NCI-H1417 treated with DMSO at 0.1 percent for 48 hours (cell line): ENCODE measurements at regions not wholly inside any gene's neighbourhood (a gene's known extent, or its start where the extent isn't known, plus 50 kb on each side); places are given as distances from the start of the nearest gene placed in this dataset.

Experiments
- DNase-seq: peaks from one replicate; lab custom pipeline; 2025; lab: John Stamatoyannopoulos, UW

DNA sequence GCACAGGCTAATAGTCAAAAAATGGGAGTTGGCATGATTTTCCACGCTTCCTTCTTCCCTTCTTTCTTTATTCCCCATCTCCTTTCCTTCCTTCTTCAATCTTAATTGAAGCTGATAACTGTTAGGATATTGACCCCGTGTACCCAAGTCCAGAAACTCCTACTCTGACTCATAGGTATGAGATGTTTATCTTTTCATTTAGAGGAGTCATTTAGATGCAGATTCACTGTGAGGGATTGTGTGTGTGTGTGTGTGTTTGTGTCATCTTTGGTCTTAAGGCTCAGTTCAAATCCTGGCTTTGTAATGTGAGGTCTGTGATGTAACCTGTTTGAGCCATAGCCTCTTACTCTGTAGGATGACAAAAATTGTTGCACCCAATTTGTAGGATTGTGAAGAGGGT lies 332.0 kb upstream of the MAF start:
- no peak for DNase-seq

DNA sequence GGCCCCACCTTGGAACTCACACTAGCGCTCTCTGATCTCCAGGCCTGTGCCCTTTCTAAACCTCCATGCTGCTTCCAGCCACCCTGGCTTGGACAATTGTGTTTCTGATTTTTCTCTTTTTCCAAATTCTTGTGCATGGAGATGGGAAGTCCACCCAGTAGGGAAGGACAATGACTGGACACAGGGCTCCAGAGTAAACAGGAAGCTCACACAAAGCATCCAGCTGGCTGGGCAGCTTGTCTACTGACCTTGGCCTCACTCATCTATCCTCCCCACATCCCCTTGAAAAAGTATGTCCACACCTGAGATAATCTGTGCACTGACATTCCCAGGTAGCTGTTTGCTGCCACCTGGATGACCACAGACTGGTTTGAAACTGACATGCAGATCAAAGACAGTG lies 331.2 kb upstream of the MAF start:
- no peak for DNase-seq

DNA sequence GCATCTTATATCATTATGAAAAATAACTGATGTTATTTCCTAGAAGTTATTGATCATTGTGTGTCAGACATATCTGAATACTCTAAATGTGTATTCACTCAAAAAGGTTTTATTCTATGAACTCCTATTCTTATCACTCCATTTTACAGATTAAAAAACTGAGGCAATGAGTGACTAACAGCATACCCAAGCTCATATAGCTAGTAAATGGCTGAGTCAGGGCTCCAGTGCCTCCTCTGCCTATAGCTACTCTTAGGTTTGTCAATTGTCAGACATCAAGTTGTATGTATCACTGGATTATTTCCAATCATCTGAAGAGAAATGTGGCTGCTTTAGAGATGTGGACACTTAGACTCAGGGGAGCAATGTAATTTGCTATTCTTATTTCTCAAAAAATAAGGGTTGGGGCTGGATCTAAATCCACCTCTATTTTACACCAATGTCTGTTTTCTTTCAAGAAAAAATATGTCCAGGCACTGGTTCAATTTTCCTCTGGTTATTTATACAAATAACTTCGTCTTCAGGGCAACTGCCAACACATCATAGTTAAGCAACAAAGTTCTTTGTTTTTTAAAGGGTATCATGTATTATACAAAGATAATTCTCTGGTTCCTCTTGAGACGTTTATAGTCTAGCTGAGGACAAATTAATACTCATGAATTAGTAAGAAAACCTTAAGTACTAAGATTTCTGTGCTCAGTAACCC lies 328.9 kb upstream of the MAF start:
- no peak for DNase-seq

DNA sequence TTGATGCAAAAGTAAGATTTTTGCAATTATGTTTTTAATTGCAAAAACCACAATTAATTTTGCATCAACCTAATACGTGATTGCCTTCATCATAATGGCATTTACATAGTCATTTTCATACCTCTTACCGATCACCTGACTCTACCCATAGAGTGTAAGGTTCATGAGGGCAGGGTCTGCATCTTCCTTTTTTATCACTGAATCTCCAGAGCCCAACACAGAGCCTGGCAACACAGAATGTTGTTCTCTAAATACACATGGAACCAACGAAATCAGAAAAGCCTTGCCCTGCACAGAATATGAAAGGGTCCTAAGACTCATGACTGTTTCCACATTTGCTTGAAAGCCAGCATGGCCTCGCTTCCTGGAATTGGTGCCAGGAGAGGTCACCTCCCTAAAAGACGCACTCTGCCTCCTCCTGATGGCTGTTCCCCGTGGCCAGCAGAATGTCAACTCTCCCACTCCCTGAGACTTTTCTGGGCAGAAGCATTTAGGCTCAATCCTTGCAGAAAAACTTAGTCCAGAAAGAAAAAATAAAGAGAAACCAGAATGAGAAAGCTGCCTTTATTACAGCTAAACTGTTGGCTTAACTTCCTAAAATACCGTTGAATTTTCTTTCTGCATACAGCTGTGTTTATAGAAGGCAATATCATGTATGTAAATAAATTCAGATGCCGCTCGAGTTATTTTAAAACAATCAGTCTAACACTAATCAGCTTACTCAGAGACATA lies 327.8 kb upstream of the MAF start:
- DNase-seq: no peak

DNA sequence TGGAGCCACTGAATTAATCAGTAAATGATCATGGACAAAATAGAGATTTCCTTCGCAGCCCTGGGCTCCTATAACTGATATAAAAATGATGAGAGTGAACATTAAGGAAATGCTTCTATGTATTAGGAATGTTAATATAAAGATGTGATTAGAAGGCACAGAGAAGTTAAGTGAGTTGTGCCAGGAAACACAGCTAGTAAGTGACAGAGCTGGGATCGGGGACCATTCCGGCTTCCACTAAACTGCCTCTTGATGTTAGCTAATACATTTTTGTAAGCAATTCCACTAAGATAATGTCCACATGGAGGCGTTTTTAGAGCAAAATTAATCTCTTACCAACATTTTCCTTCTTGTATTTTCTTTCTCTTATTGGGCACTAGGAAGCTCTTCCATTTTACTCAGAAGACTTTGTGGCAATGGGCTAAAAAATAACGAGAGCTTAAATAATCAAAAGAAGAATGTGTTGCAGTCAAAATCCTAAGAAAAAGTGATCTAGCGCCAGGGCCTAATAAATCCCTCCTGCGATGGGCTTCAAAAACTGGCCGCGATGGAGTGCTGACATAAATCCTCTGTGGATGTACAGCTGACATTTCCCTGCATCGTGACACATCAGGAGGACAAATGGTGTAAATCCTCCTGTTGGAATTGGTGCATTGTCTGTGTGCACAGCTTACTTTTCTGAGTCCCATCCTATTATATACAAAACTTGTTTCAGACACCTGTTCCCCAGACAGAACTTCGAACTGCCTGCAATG lies 326.1 kb upstream of the MAF start:
- no peak for DNase-seq

DNA sequence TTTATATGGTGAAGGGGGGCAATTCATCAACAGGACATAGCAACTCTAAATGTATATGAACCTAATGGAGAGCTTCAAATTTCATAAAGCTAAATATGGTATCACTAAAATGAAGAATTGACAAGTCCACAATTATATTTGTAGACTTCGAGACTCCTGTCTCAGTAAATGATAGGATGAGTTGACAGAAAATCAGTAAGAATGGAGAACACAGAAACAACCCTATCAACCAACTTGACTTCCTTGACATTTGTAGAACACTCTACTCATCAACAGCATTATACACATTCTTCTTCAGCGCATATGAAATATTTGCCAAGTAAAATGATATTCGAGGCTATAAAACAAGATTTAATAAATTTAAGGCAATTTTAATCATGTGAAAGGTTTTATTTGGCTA lies 322.9 kb upstream of the MAF start:
- no peak for DNase-seq

DNA sequence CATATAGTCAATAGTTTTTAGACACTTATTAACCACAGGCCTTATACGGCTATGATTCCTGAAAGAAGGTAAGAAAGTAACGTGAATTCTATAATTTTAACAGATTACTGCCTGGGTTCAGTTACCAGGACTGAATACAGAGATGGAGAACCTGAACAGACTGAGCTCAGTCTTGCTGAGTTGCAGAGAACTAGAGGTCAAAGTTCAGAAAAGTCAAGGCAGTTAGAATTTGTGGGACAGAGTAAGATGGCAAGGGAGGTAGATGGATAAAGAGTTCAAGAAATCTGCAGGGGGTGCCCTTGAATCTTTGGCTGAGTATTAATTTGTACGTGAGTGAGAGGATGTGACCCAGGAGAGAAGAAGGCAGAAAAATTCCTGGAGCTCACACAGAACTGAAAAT lies 320.1 kb upstream of the MAF start:
- DNase-seq: no peak

DNA sequence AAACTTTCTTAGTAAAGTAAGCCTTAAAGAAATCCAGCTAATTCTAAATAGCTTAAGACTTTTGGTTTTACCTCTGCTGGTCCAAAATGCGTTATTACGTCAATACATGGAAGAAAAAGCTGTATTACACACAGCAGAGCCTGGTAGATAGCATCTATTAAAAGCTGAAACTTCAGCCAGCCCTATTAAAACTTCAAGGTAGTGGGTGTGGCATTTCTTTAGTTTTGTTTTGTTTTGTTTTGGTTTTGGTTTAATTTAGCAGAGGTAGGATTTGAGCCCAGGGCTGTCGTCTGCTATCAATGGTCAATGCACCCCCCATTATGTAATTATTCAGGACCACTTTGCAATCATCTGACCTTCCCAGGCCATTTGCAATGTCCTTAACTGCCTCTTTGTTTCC lies 318.4 kb upstream of the MAF start:
- no peak for DNase-seq

DNA sequence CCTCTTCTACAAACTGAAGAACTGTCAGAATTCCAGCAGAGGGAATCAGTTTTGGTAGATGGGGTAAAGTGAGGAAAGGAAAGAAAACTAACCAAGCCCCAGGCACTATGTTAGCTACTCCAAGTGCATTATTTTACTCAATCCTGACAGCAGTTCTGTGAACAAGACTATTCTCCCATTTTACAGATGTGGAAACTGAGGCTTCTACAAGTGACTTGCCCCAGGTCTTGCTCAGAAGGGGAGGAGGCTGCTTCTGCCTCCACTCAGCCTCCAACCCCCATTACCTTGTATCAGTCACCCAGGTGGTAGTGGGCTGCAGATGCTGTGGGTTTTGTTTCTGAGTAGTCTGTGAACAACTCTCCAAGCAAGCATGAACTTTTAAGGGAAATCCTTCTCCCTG lies 315.2 kb upstream of the MAF start:
- no peak for DNase-seq

DNA sequence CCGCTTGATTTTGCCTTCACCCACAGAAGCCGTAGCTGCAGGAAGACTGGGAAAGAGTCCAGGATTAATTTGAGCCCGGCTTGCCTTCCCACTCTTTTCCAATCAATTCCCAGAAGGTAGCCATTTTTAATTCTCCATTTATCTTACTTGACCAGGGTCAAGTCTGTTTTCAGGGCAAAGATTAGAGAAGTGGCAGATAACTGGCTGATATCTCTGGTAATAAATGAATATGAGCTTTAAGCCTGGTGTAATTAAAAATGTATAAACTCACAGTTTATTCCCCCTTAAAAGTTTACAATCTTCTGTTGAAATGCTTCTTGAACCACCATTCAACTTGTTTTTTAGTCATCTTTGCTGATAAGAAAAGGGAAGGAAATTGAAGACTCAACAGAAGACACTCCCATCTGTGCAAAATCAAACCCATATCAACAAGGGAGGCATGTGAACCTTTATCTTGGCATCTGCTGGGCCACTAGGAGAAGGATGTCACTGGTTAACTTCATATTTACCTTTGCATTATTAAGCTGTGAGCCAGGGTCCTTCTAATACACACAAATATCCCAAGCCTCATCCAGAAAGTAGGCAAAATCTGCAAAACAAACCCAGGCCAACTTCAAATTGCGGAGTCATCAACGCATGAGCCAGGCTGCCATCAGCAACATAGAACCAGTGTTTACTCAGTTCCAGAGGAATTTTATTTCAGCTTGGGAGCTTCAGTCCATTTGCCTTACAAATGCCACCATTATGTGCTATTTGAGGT lies 314.6 kb upstream of the MAF start:
- DNase-seq: no peak

DNA sequence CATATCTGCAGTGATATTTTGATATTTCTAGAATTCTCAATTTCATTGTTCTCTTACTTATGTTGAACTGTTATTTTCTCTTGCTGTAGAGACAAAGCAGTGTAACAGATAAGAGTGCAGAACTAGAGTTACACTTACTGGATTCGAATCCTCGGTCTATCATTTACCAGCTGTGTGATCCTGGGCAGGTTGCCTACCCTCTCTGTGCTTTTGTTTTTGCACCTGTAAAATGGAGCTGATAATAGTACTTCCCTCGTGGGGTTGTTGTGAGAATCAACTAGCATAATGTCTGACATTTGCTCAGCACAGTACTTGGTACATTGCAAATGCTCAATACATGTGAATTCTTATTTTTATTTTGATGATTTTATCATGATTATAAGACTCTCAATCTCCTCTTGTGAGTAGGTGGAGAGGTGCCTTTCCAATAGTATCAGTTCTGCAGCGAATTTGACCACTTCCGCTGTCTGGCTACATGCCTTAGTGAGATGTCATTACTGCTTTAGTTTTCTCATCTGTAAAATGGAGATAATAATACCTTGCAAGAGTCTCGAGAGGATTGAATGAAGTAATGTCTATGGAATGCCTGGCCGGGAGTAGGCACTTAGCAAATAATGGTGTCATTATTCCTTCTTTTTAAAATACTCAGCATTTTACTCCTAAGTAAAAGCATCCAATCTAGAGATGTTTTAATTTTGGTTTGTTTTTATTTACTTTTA lies 312.2 kb upstream of the MAF start:
- no peak for DNase-seq

DNA sequence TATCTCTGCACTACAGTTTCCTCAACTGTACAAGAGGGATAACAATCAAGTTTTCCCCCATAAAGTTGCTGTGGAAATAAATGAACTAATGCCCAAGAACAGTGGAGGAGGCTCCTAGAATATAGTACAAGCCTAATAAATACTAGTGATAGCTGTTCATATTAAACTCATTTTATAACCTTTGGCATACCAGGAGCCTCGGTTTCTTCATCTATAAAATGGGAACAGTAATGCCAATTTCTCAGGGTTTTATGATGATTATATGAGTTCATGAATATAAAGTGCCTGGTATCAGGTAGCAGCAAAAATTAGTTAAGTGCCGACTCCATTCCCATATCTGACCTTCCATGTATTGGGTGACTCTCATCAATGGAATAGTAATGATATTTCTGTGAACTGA lies 311.1 kb upstream of the MAF start:
- no peak for DNase-seq

DNA sequence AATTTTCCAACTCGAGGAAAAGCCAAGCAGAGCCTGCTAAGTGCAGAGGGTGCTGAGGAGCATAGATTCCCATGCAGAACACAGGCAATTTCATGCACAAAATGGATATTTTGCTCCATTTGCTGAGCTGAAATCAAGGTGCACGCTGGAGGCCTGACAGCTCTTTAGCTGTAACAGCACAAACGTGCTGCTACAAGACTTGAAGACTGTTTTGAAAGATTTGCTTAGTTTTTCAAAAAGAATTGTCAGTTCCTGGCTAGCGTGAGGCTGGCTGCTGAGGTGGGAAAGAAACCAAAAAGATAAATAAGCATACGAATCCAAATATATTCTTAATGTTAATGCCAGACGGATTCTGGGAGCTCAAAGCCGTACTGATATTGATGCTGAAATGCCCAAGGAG lies 309.0 kb upstream of the MAF start:
- no peak for DNase-seq

DNA sequence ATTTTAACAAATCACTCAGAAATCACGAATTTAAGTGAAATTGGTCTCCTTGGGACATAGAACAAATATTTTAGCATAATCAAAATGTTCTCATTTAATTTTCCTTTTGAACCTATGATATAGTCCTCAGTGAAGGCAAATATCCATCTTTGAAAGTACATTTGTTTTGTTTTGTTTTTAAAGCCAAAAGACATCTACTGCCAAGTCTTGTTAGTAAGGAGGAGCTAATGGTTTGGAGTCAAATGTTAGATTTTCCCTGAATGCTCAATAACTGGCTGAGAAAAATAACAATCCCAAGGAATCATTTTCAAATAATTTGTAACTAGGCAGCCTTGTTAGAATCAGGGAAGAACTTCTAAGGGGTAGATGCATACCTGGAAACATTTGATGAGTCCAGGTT lies 302.9 kb upstream of the MAF start:
- no peak for DNase-seq

DNA sequence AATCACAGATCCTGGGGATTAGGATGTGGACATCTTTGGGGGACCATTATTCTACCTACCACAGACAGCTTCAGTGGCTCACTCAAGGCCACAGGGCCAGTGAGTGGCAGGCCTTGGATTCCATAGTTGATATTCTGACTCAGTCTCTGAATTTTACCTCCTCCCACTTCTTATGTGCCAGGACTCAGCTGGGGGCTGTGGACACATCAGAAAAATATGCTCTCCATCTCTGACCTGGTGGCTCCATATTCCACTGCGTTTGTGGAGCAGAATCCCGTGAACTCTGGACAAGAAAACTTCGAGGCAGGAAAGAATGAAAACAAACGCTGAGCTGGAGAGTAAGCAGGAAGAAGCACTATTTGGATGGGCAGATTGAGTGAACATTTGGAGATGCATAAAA lies 301.8 kb upstream of the MAF start:
- no peak for DNase-seq

DNA sequence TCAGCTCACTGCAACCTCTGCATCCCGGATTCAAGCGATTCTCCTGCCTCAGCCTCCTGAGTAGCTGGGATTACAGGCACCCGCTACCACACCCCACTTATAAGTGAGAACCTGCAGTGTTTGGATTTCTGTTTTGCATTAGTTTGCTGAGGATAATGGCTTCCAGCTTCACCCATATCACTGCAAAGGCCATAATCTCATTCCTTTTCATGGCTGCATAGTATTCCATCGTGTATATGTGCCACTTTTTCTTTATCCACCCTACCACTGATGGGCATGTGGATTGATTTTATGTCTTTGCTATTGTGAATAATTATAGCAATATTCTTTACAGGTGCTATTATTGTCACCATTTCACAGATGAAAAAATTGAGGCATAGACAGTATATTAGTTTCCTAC lies 301.0 kb upstream of the MAF start:
- no peak for DNase-seq

DNA sequence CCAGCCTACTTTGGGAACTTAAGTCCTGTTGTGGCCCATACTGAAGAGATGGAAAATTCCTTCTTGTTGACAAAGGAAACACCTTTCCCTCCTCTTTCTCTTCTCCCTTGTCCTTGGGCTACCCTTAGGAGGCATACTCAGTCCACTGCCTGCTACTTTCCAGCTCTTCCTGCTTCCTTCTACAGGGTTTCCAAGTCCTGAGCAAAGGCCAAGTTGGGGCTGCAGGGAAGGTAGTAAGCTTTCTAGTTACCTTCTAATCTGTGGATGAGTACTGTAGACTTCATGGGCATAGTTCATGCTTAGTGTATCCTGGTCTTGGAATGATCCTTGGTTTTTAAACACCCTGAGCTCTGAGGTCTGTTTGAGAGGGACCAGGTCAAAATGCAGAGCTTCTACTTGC lies 299.2 kb upstream of the MAF start:
- DNase-seq: no peak

DNA sequence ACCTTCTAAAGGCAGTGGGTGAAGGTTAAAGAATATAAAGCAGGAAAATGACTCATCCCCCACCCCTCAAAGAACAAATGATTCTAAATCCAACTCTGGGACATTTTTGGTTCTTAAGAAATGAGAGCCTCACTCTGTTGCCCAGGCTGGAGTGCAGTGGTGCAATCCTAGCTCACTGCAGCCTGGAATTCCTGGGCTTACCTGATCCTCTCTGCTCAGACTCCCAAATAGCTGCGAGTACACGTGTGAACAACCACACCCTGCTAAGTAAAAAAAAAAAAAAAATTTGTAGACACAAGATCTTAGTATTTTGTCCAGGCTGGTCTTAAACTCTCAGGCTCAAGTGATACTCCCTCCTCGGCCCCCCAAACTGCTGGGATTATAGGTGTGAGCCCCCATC lies 298.8 kb upstream of the MAF start:
- no peak for DNase-seq

DNA sequence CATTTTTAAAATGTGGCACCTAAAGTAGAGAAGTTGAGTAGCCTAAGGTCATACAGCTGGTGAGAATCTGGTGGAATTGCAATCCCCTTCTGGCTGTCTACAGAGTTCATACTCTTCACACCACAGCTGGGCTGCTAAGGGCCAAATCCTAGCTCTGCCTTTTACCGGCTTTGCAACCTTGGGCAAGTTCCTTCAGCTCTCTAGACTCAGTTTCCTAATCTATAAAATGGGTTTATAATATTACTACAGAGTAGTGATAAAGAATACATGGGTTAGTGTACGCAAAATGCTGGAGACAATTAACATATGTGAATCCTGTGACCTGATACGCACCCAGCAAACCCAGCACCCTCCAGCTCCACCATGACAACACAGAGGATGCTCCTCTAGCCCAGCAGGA lies 298.2 kb upstream of the MAF start:
- DNase-seq: no peak

DNA sequence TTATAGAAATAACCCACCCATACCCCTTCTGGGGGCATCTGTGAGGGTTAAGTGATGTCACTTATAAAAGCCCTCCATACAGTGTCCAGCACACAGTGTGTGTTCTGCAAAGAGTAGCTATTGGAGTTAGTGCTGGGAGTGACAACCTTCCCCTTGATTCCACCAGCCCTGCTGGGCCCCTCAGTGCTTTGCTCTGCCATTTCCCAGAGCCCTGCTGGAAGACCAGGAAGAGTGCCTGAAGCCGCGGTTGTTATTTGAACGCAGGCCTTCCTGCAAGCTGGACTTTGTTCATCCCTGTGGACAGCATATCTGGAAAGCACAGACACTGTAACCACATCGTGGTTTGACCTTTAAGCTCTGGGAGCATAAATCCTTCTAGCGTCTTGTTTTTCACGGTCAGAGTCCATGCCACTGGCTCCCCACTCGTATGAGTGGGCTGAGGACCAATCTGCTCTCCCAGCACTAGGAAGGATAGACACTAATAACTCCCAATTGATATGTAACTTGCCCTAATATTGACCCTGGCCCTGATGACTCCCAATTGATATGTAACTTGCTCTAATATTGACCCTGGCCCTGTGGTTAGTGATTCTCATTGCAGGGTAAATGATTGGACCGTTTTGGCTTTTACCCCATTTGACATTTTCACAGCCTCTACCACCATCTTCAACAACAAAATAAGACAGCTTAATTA lies 297.1 kb upstream of the MAF start:
- DNase-seq: no peak

DNA sequence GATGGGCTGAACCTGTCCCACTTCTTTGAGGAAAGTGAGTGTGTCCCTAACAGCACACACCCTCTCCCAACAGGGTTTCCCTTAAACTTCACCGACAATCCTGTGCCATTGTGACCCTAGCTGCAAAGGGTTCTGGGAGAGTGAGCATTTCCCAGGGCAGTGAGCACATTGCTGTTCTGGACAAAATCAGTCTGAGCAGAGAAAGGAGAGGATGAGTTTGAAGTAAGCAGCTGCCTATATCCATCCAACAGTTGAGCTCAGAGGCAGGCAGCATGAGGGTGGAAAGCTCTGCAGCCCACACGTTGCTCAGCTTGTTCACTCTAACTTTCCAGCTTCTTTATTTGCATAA lies 296.5 kb upstream of the MAF start:
- no peak for DNase-seq

DNA sequence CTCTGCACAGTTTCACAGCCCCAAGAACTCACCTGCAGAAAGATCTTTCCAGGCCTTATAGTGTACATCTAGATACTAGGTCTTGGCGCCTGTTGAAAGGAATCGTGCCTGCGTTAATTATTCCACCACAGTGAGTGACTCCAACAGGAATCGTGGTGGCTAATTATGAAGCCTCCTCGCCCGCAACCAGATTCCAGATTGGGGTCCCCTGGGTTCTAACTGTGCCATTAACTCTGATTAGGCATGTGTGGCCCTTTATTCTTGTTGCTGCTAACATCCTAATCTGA lies 295.3 kb upstream of the MAF start:
- DNase-seq: no peak
